ENCODE measurements at regions not wholly inside any gene's neighbourhood (a gene's known extent, or its start where the extent isn't known, plus 50 kb on each side); places are given as distances from the start of the nearest gene placed in this dataset.

DNA sequence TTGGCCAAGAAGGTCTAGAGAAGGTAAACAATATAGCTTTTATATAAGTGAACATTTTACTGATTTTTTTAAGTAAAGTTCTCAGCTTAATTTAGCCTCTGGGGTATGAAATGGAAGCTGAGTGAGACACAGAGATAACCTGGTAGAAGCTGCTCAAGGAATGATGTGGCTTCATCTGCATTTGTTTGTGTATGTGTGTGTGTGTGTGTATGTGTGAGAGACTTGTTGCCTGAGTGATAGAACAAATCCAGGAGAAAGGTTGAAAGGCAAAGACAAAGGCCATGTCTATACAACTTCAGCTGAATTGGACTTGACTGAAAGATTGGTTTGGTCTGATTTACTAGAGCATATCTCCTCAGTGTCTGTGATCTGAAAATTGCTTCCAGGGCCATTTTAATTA is 63.6 kb downstream of the PCDH7 start:
- Histone ChIP-seq H3K9ac (ENCODE audit: low read depth, low read length) (no peak overlapping the region), H3K4me3 (ENCODE audit: low read length) (no peak overlapping the region), H3K9me3 (replicated peaks; ENCODE audit: low read length) (no peaks in the 10 kb centered on the region), H3K4me1 (ENCODE audit: control insufficient read depth, insufficient read depth, low read length) (no peaks in the 10 kb centered on the region), H3K36me3 (ENCODE audit: insufficient read depth, low read length) (no peaks in the 10 kb centered on the region), H3K27me3 (ENCODE audit: control insufficient read depth, insufficient read depth, low read length) (no peaks in the 10 kb centered on the region), H3K4me2 (ENCODE audit: low read length) (no peak overlapping the region)

DNA sequence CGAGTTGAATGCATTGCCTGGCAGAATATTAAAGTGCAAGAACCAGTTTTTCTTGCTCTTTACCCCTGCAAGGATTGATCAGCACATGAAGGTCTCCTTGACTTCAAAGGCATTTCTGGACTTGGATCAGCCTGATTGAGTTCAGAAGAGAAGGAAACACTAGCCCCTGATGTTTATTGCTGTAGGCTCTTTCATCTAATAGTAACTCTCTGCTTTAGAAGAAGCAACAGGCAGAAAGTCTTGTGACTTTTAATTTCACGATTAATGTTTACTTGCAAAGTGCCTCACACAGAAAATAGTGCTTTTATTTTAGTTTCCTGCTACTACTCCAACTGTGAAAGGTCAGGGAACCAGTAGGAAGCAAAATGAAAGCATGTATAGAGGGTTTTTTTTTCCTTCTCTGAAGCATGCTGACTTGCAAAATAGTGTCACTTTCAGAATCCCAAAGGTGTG is 69.1 kb downstream of the PCDH7 start:
- H3K4me2 ChIP-seq (ENCODE audit: low read length) = no peak overlapping the region
- H3K36me3 ChIP-seq (ENCODE audit: insufficient read depth, low read length) = no peaks in the 10 kb centered on the region
- no peaks in the 10 kb centered on the region for H3K4me1 ChIP-seq (ENCODE audit: control insufficient read depth, insufficient read depth, low read length)
- H3K4me3 ChIP-seq (ENCODE audit: low read length) = no peak overlapping the region
- no peaks in the 10 kb centered on the region for H3K9me3 ChIP-seq (replicated peaks; ENCODE audit: low read length)
- H3K27me3 ChIP-seq (ENCODE audit: control insufficient read depth, insufficient read depth, low read length) = no peaks in the 10 kb centered on the region
- no peak overlapping the region for H3K9ac ChIP-seq (ENCODE audit: low read depth, low read length)

DNA sequence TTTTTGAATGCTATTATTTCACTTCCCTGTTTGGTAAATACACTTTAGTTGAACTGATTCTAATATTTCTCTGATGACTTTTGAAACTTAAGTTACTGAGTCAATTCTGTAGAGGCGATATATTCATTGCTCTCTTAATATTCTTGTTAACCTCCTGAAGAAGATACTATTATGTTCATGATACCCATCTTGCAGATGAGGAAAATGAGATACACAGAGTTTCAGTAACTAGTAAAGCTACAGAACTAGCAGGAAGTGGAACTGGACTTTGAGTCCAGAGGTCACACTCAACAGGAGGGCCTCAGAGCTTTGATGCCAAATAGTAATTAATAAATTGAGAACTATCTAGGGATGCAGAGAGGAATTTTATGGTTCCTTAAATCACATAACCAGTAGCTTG is 70.0 kb downstream of the PCDH7 start:
- Histone ChIP-seq H3K4me2 (ENCODE audit: low read length) (no peak overlapping the region), H3K4me1 (ENCODE audit: control insufficient read depth, insufficient read depth, low read length) (no peaks in the 10 kb centered on the region), H3K9me3 (replicated peaks; ENCODE audit: low read length) (no peaks in the 10 kb centered on the region), H3K36me3 (ENCODE audit: insufficient read depth, low read length) (no peaks in the 10 kb centered on the region), H3K4me3 (ENCODE audit: low read length) (no peak overlapping the region), H3K27me3 (ENCODE audit: control insufficient read depth, insufficient read depth, low read length) (no peaks in the 10 kb centered on the region), H3K9ac (ENCODE audit: low read depth, low read length) (no peak overlapping the region)

DNA sequence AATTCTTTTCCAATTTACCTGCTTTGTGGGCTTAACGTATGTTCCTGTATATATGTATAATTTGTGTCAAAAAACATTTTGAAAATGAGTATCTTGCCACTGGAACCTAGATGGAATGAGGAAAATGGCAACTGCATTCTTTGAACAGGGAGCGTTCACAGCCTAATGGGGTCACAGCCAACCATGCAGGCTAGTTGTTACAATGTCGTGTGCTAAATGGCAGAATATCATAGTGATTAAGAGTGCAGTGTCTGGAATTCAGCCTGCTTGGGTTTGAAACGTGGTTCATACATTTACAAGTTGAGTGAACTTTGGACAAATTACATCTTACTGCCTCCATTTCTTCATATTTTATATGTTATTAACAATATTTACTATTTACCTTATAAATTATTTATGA is 70.8 kb downstream of the PCDH7 start:
- Histone ChIP-seq H3K36me3 (ENCODE audit: insufficient read depth, low read length) (no peaks in the 10 kb centered on the region), H3K4me3 (ENCODE audit: low read length) (no peak overlapping the region), H3K4me2 (ENCODE audit: low read length) (no peak overlapping the region), H3K27me3 (ENCODE audit: control insufficient read depth, insufficient read depth, low read length) (no peaks in the 10 kb centered on the region), H3K9me3 (replicated peaks; ENCODE audit: low read length) (no peaks in the 10 kb centered on the region), H3K9ac (ENCODE audit: low read depth, low read length) (no peak overlapping the region), H3K4me1 (ENCODE audit: control insufficient read depth, insufficient read depth, low read length) (no peaks in the 10 kb centered on the region)

DNA sequence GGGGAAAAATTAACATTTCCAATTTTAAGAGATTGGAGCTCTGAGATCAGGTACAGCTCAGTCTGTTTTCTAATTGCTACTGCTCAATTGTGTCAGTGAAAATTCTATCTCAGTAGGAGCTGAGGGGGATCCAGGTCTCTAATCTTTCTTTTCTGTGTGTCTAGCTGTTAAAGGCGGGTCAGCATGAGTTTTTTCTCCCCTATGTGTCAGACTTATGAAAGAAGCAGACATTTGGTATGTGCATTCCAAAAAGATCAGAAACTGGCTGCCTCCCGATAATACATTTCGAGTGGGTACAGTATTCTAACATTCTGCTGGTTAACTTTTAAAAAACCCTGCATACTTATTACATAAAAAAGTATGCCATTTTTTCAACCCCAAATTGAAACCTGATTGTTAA is 72.4 kb downstream of the PCDH7 start:
- H3K36me3 ChIP-seq (ENCODE audit: insufficient read depth, low read length) = no peaks in the 10 kb centered on the region
- no peaks in the 10 kb centered on the region for H3K4me1 ChIP-seq (ENCODE audit: control insufficient read depth, insufficient read depth, low read length)
- H3K9me3 ChIP-seq (replicated peaks; ENCODE audit: low read length) = no peaks in the 10 kb centered on the region
- no peak overlapping the region for H3K9ac ChIP-seq (ENCODE audit: low read depth, low read length)
- no peak overlapping the region for H3K4me3 ChIP-seq (ENCODE audit: low read length)
- no peaks in the 10 kb centered on the region for H3K27me3 ChIP-seq (ENCODE audit: control insufficient read depth, insufficient read depth, low read length)
- no peak overlapping the region for H3K4me2 ChIP-seq (ENCODE audit: low read length)

DNA sequence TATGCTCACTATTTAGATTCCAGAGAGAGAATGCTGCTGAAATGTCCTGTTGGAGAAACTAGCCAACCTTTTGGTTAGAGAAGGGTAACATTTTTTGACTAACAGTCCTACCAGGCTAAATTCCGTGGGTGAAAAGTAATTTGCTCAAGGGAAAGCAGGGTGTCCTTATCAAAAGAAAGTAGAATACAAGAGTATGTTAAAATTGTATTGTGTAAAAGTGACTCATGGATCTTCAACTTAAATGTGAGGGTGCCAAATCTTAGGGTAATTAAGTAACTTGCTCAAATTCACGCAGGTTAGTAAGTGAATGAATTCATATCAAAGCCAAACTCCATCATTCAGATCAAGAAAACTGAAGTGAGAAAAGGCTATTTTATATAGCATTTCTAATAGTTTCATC is 81.7 kb downstream of the PCDH7 start:
- Histone ChIP-seq H3K9me3 (replicated peaks; ENCODE audit: low read length) (no peaks in the 10 kb centered on the region), H3K9ac (ENCODE audit: low read depth, low read length) (peak overlapping the region; percentile 36), H3K4me3 (ENCODE audit: low read length) (no peak overlapping the region), H3K4me2 (ENCODE audit: low read length) (peak overlapping the region; percentile 41), H3K4me1 (ENCODE audit: control insufficient read depth, insufficient read depth, low read length) (peaks cover 19% of the 10 kb centered on the region), H3K27me3 (ENCODE audit: control insufficient read depth, insufficient read depth, low read length) (no peaks in the 10 kb centered on the region), H3K36me3 (ENCODE audit: insufficient read depth, low read length) (no peaks in the 10 kb centered on the region)

DNA sequence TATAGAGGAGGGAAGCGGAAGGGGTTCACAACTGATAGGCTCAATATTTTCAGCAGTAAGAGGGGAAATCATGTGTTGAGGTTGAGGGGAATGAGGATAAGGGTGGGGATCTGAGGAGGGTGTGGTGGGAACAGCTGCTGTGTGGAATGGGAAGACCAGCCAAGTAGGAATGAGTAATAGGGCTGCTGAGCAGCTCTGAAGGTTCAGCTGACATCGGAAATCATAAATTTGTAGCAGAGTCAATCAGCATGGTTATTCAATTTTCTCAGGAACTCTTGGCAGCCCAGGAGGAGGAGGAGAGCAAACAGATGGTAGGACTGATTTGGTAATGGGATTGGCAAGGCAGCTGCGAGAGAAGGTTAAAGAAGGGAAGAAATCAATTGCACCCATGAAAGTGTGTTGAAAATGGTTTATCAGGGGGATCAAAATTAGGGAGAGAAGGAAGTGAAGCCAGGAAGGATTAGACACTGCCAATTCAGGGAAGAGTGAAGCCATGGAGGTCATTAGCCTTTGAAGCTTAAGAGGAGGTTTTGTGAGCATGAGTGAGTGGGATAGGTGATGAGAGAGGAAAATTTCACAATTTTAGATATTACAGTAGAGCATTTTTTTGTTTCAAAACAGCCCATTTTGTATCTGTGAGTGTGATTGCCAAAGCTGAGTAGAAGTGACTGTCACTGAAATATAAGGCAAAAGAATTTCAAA is 82.6 kb downstream of the PCDH7 start:
- H3K4me1 ChIP-seq (ENCODE audit: control insufficient read depth, insufficient read depth, low read length) = peaks cover 19% of the 10 kb centered on the region
- no peaks in the 10 kb centered on the region for H3K36me3 ChIP-seq (ENCODE audit: insufficient read depth, low read length)
- H3K27me3 ChIP-seq (ENCODE audit: control insufficient read depth, insufficient read depth, low read length) = no peaks in the 10 kb centered on the region
- H3K4me2 ChIP-seq (ENCODE audit: low read length) = peak overlapping the region; percentile 41
- H3K4me3 ChIP-seq (ENCODE audit: low read length) = no peak overlapping the region
- H3K9ac ChIP-seq (ENCODE audit: low read depth, low read length) = peak overlapping the region; percentile 36
- no peaks in the 10 kb centered on the region for H3K9me3 ChIP-seq (replicated peaks; ENCODE audit: low read length)

DNA sequence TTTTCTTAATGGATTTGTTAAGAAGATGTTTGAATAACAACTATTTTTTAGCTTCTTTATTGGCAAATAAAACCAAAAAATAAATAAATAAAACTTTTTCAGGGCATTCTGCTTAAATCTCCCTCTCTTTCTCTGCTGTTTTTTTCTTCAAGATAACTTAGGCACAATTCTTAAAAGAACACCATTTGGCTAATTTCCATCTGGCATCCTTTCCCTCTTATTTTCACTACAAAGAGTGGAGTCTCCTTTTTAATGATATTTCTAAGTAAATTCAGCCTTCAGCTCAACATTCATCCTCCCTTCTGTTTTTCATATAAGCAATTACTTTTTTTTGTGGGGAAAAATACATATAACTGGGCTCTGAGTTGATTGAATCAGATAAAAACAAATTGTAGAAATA is 88.1 kb downstream of the PCDH7 start:
- Histone ChIP-seq H3K4me2 (ENCODE audit: low read length) (no peak overlapping the region), H3K9me3 (replicated peaks; ENCODE audit: low read length) (no peaks in the 10 kb centered on the region), H3K4me3 (ENCODE audit: low read length) (no peak overlapping the region), H3K9ac (ENCODE audit: low read depth, low read length) (no peak overlapping the region), H3K4me1 (ENCODE audit: control insufficient read depth, insufficient read depth, low read length) (peaks cover 1% of the 10 kb centered on the region), H3K36me3 (ENCODE audit: insufficient read depth, low read length) (no peaks in the 10 kb centered on the region), H3K27me3 (ENCODE audit: control insufficient read depth, insufficient read depth, low read length) (no peaks in the 10 kb centered on the region)

DNA sequence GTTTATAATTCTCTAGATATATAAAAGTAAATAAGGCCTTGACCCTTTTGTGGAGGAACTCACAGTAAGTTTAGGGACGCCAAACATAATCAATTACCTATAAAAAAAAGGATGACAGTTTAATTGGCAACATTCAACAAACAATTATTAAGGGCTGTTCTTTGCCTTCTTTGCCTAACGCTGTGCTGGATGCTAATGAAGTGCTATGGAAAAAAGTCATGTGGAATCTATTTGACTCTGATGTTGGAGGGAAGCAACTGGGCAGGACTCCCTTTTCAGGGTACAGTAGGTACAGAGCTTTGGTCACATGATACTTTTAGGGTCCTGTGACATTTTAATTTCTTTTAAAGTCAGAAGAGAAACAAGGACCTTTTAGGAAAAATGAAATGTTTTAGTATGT is 91.1 kb downstream of the PCDH7 start:
- Histone ChIP-seq H3K4me2 (ENCODE audit: low read length) (no peak overlapping the region), H3K27me3 (ENCODE audit: control insufficient read depth, insufficient read depth, low read length) (no peaks in the 10 kb centered on the region), H3K4me3 (ENCODE audit: low read length) (no peak overlapping the region), H3K9ac (ENCODE audit: low read depth, low read length) (no peak overlapping the region), H3K36me3 (ENCODE audit: insufficient read depth, low read length) (no peaks in the 10 kb centered on the region), H3K4me1 (ENCODE audit: control insufficient read depth, insufficient read depth, low read length) (no peaks in the 10 kb centered on the region), H3K9me3 (replicated peaks; ENCODE audit: low read length) (no peaks in the 10 kb centered on the region)

DNA sequence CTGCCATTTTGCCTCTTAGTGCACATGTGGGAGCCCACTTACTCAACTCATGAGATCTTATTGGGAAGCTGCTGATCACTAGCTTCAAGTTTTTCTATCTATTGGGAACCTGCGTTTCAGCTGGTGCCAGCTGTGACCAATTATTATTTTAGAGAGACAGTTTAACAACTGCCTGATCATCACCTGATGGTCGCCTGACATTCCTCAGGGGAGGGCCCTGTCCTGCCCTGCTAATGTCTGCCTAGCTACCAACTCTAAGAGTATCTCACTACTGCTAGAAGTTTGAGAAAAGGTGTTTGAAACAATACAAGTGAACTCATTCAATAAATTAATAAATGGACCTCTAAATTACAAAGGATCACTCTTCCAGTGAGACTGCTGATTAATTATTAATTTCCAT is 95.5 kb downstream of the PCDH7 start:
- no peaks in the 10 kb centered on the region for H3K4me1 ChIP-seq (ENCODE audit: control insufficient read depth, insufficient read depth, low read length)
- H3K27me3 ChIP-seq (ENCODE audit: control insufficient read depth, insufficient read depth, low read length) = no peaks in the 10 kb centered on the region
- no peak overlapping the region for H3K4me3 ChIP-seq (ENCODE audit: low read length)
- H3K9me3 ChIP-seq (replicated peaks; ENCODE audit: low read length) = no peaks in the 10 kb centered on the region
- no peak overlapping the region for H3K9ac ChIP-seq (ENCODE audit: low read depth, low read length)
- no peaks in the 10 kb centered on the region for H3K36me3 ChIP-seq (ENCODE audit: insufficient read depth, low read length)
- no peak overlapping the region for H3K4me2 ChIP-seq (ENCODE audit: low read length)

DNA sequence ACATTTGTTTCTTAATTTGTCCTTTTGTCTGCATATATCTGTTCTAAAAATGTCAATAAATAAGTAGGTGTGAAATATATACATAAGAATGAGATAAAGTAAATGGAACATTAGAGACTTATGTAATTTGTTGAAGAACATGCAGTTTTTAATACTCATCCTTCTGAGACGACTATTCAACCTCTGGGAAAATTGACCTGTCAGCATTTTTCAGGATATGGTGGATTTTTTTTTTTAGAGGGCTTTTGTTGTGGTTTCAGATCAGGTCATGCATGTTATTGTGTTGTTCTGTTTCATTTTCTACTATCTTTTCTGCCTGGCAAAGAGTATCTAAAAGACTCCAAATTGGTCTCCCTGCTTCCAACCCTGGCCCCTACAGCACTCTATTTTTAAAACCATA is 97.3 kb downstream of the PCDH7 start:
- Histone ChIP-seq H3K36me3 (ENCODE audit: insufficient read depth, low read length) (no peaks in the 10 kb centered on the region), H3K9me3 (replicated peaks; ENCODE audit: low read length) (no peaks in the 10 kb centered on the region)

DNA sequence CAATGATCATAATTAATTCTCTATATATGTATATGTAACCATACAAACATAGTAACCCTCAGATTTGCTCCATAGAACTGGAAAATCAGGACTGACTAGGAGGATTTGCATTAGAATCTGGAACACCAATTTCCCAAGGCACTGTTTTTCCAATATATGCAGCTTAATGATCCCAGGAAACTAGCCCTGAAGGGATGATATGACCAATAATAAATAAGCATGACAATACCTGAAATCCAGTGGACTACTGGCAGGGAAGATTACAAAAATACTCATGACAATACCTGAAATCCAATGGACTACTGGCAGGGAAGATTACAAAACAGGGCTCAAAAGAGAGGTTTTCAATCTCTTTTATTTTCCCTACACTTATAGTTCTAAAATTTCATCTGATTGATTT is 98.4 kb downstream of the PCDH7 start:
- Histone ChIP-seq H3K36me3 (ENCODE audit: insufficient read depth, low read length) (no peaks in the 10 kb centered on the region), H3K9ac (ENCODE audit: low read depth, low read length) (no peak overlapping the region), H3K9me3 (replicated peaks; ENCODE audit: low read length) (no peaks in the 10 kb centered on the region), H3K4me3 (ENCODE audit: low read length) (no peak overlapping the region), H3K27me3 (ENCODE audit: control insufficient read depth, insufficient read depth, low read length) (no peaks in the 10 kb centered on the region), H3K4me1 (ENCODE audit: control insufficient read depth, insufficient read depth, low read length) (peaks cover 8% of the 10 kb centered on the region), H3K4me2 (ENCODE audit: low read length) (no peak overlapping the region)

More for the DNA sequence above, 97.3 kb downstream of the PCDH7 start:
- no peaks in the 10 kb centered on the region for H3K27me3 ChIP-seq (ENCODE audit: control insufficient read depth, insufficient read depth, low read length)
- peaks cover 8% of the 10 kb centered on the region for H3K4me1 ChIP-seq (ENCODE audit: control insufficient read depth, insufficient read depth, low read length)
- no peak overlapping the region for H3K9ac ChIP-seq (ENCODE audit: low read depth, low read length)
- H3K4me3 ChIP-seq (ENCODE audit: low read length) = no peak overlapping the region
- no peak overlapping the region for H3K4me2 ChIP-seq (ENCODE audit: low read length)
